ENCODE measurements at regions not wholly inside any gene's neighbourhood (a gene's known extent, or its start where the extent isn't known, plus 50 kb on each side); places are given as distances from the start of the nearest gene placed in this dataset.

GRCh38 chr10:128398118-128398517 lies 271.9 kb upstream of the MKI67 start:
- WGBS (ENCODE audit: low lambda C conversion rate) = 35% methylated on average over 7 of the region's 8 CpGs
- Histone ChIP-seq H3F3A (replicated peaks; ENCODE audit: insufficient read depth) (no peaks in the 10 kb centered on the region), H3K9me2 (no peaks in the 10 kb centered on the region), H3K9ac (no peak overlapping the region), H3K36me3 (replicated peaks in 1 of 2; ENCODE audit: control insufficient read depth in 1 of 2, insufficient read depth in 2 of 2, low read length in 1 of 2) (no peaks in the 10 kb centered on the region), H3K79me2 (ENCODE audit: insufficient read depth) (no peaks in the 10 kb centered on the region), H3K4me1 (ENCODE audit: control insufficient read depth in 1 of 2, insufficient read depth in 2 of 2, low read depth in 1 of 2, low read length in 1 of 2) (no peaks in the 10 kb centered on the region), H2AFZ (ENCODE audit: low read depth) (no peak overlapping the region), H3K4me3 (ENCODE audit: low read depth in 2 of 2, low read length in 1 of 2) (no peak overlapping the region), H3K27ac (ENCODE audit: low read depth in 2 of 2, low read length in 1 of 2) (no peak overlapping the region), H3K4me2 (no peak overlapping the region), H3K9me3 (no peaks in the 10 kb centered on the region), H4K20me1 (ENCODE audit: insufficient read depth) (no peaks in the 10 kb centered on the region), H3K27me3 (ENCODE audit: insufficient read depth) (no peaks in the 10 kb centered on the region)
- no peak for DNase-seq
- POLR2A ChIA-PET = no interaction called here
- TF ChIP-seq IRF3 (IDR thresholded peaks at IDR 0.05; ENCODE audit: low read depth, low read length) (no peak), USF2 (IDR thresholded peaks at IDR 0.05; ENCODE audit: borderline replicate concordance, low read depth, low read length) (no peak), POLR2AphosphoS5 (IDR thresholded peaks at IDR 0.05; ENCODE audit: low read depth, low read length) (no peak), GABPA (IDR thresholded peaks at IDR 0.05; ENCODE audit: low read depth) (no peak), EZH2phosphoT487 (IDR thresholded peaks at IDR 0.05; ENCODE audit: borderline replicate concordance, low read depth) (no peak), EP300 (IDR thresholded peaks at IDR 0.05; ENCODE audit: borderline replicate concordance in 1 of 2, low read depth in 1 of 2, low read length in 1 of 2) (no peak), NRF1 (IDR thresholded peaks at IDR 0.05; ENCODE audit: low read depth, low read length) (no peak), YY1 (IDR thresholded peaks at IDR 0.05; ENCODE audit: low read depth) (no peak), ZBTB33 (IDR thresholded peaks at IDR 0.05; ENCODE audit: borderline replicate concordance, low read depth) (no peak), FOXM1 (IDR thresholded peaks at IDR 0.05; ENCODE audit: low read depth) (no peak), CHD2 (IDR thresholded peaks at IDR 0.05; ENCODE audit: low read length, partially characterized antibody) (no peak), MEF2A (IDR thresholded peaks at IDR 0.05; ENCODE audit: borderline replicate concordance, low read depth) (no peak), MXI1 (IDR thresholded peaks at IDR 0.05; ENCODE audit: low read depth, low read length) (no peak), GATA2 (CRISPR knock-in tag; IDR thresholded peaks at IDR 0.05) (no peak), CTCF (IDR thresholded peaks at IDR 0.05) (no peak), FOXJ3 (CRISPR knock-in tag; IDR thresholded peaks at IDR 0.05) (no peak)
- CTCF ChIA-PET = no interaction called here
